ENCODE measurements at regions not wholly inside any gene's neighbourhood (a gene's known extent, or its start where the extent isn't known, plus 50 kb on each side); places are given as distances from the start of the nearest gene placed in this dataset.

- no peaks in the 10 kb centered on the region for H3K4me1 ChIP-seq (ENCODE audit: control insufficient read depth in 1 of 2, insufficient read depth in 2 of 2, low read length in 2 of 2)
- intact Hi-C loops (cut with DNase I) = no loop called here
- WGBS, 2 donors = 69 to 77% methylated on average over 4 of the region's 4 CpGs
These were observed 177.7 kb upstream of the GPR26 start for GRCh38 chr10:123488436-123488835.

GRCh38 chr10:123491364-123491763 is 174.8 kb upstream of the GPR26 start:
- no peak for DNase-seq
- Histone ChIP-seq H3K4me1 (ENCODE audit: control insufficient read depth in 1 of 2, insufficient read depth in 2 of 2, low read length in 2 of 2) (no peaks in the 10 kb centered on the region), H3K9me3 (ENCODE audit: control insufficient read depth, low read length) (no peaks in the 10 kb centered on the region), H3K4me3 (ENCODE audit: low read length in 2 of 2) (no peak overlapping the region), H3K36me3 (ENCODE audit: control insufficient read depth in 1 of 2, insufficient read depth in 2 of 2, low read length in 1 of 2) (no peaks in the 10 kb centered on the region), H3K27ac (ENCODE audit: low read depth in 1 of 2, low read length in 2 of 2) (no peak overlapping the region), H3K27me3 (ENCODE audit: control insufficient read depth in 1 of 2, insufficient read depth in 2 of 2, low read length in 1 of 2) (no peaks in the 10 kb centered on the region)
- ATAC-seq (ENCODE audit: low FRiP score) = no peak
- intact Hi-C loops (cut with DNase I) = no loop called here
- 70 to 74% methylated on average over 6 of the region's 6 CpGs for WGBS, 2 donors

More at GRCh38 chr10:123488436-123488835, 177.7 kb upstream of the GPR26 start:
- H3K27me3 ChIP-seq (ENCODE audit: control insufficient read depth in 1 of 2, insufficient read depth in 2 of 2, low read length in 1 of 2) = no peaks in the 10 kb centered on the region
- no peak overlapping the region for H3K27ac ChIP-seq (ENCODE audit: low read depth in 1 of 2, low read length in 2 of 2)
- H3K9me3 ChIP-seq (ENCODE audit: control insufficient read depth, low read length) = no peaks in the 10 kb centered on the region
- ATAC-seq (ENCODE audit: low FRiP score) (no peak), DNase-seq (no peak)
- H3K36me3 ChIP-seq (ENCODE audit: control insufficient read depth in 1 of 2, insufficient read depth in 2 of 2, low read length in 1 of 2) = no peaks in the 10 kb centered on the region
- H3K4me3 ChIP-seq (ENCODE audit: low read length in 2 of 2) = no peak overlapping the region

GRCh38 chr10:123492016-123492415 is 174.1 kb upstream of the GPR26 start:
- DNase-seq (no peak), ATAC-seq (ENCODE audit: low FRiP score) (no peak)
- Histone ChIP-seq H3K27me3 (ENCODE audit: control insufficient read depth in 1 of 2, insufficient read depth in 2 of 2, low read length in 1 of 2) (no peaks in the 10 kb centered on the region), H3K27ac (ENCODE audit: low read depth in 1 of 2, low read length in 2 of 2) (no peak overlapping the region), H3K4me3 (ENCODE audit: low read length in 2 of 2) (no peak overlapping the region), H3K36me3 (ENCODE audit: control insufficient read depth in 1 of 2, insufficient read depth in 2 of 2, low read length in 1 of 2) (no peaks in the 10 kb centered on the region), H3K9me3 (ENCODE audit: control insufficient read depth, low read length) (no peaks in the 10 kb centered on the region), H3K4me1 (ENCODE audit: control insufficient read depth in 1 of 2, insufficient read depth in 2 of 2, low read length in 2 of 2) (no peaks in the 10 kb centered on the region)
- intact Hi-C loops (cut with DNase I) = no loop called here
- WGBS, 2 donors = 25 to 32% methylated on average over 14 of the region's 14 CpGs

GRCh38 chr10:123494301-123494808 is 171.8 kb upstream of the GPR26 start:
- intact Hi-C loops (cut with DNase I) = no loop called here
- Histone ChIP-seq H3K4me1 (ENCODE audit: control insufficient read depth in 1 of 2, insufficient read depth in 2 of 2, low read length in 2 of 2) (no peaks in the 10 kb centered on the region), H3K4me3 (ENCODE audit: low read length in 2 of 2) (no peak overlapping the region), H3K27me3 (ENCODE audit: control insufficient read depth in 1 of 2, insufficient read depth in 2 of 2, low read length in 1 of 2) (no peaks in the 10 kb centered on the region), H3K27ac (ENCODE audit: low read depth in 1 of 2, low read length in 2 of 2) (no peak overlapping the region), H3K36me3 (ENCODE audit: control insufficient read depth in 1 of 2, insufficient read depth in 2 of 2, low read length in 1 of 2) (no peaks in the 10 kb centered on the region), H3K9me3 (ENCODE audit: control insufficient read depth, low read length) (no peaks in the 10 kb centered on the region)
- ATAC-seq (ENCODE audit: low FRiP score) (peak; percentile 35), DNase-seq (no peak)
- WGBS, 2 donors = 94 to 95% methylated on average over 5 of the region's 5 CpGs

GRCh38 chr10:123496375-123496774 is 169.8 kb upstream of the GPR26 start:
- no peak for DNase-seq
- intact Hi-C loops (cut with DNase I) = no loop called here
- 6 to 11% methylated on average over 6 of the region's 6 CpGs for WGBS, 2 donors
- H3K4me1 ChIP-seq (ENCODE audit: control insufficient read depth in 1 of 2, insufficient read depth in 2 of 2, low read length in 2 of 2) = no peaks in the 10 kb centered on the region
- no peak for ATAC-seq (ENCODE audit: low FRiP score)
- H3K27me3 ChIP-seq (ENCODE audit: control insufficient read depth in 1 of 2, insufficient read depth in 2 of 2, low read length in 1 of 2) = no peaks in the 10 kb centered on the region
- H3K27ac ChIP-seq (ENCODE audit: low read depth in 1 of 2, low read length in 2 of 2) = no peak overlapping the region
- H3K36me3 ChIP-seq (ENCODE audit: control insufficient read depth in 1 of 2, insufficient read depth in 2 of 2, low read length in 1 of 2) = no peaks in the 10 kb centered on the region
- no peaks in the 10 kb centered on the region for H3K9me3 ChIP-seq (ENCODE audit: control insufficient read depth, low read length)
- no peak overlapping the region for H3K4me3 ChIP-seq (ENCODE audit: low read length in 2 of 2)

- H3K27ac ChIP-seq (ENCODE audit: low read depth in 1 of 2, low read length in 2 of 2) = no peak overlapping the region
- intact Hi-C loops (cut with DNase I) = no loop called here
- H3K36me3 ChIP-seq (ENCODE audit: control insufficient read depth in 1 of 2, insufficient read depth in 2 of 2, low read length in 1 of 2) = no peaks in the 10 kb centered on the region
- no peak for ATAC-seq (ENCODE audit: low FRiP score)
- H3K4me3 ChIP-seq (ENCODE audit: low read length in 2 of 2) = no peak overlapping the region
- H3K9me3 ChIP-seq (ENCODE audit: control insufficient read depth, low read length) = no peaks in the 10 kb centered on the region
- no peaks in the 10 kb centered on the region for H3K27me3 ChIP-seq (ENCODE audit: control insufficient read depth in 1 of 2, insufficient read depth in 2 of 2, low read length in 1 of 2)
- H3K4me1 ChIP-seq (ENCODE audit: control insufficient read depth in 1 of 2, insufficient read depth in 2 of 2, low read length in 2 of 2) = no peaks in the 10 kb centered on the region
- 44 to 47% methylated on average over 10 of the region's 10 CpGs for WGBS, 2 donors
- DNase-seq = no peak
These were observed 169.0 kb upstream of the GPR26 start for GRCh38 chr10:123496996-123497660.

- no peaks in the 10 kb centered on the region for H3K27me3 ChIP-seq (ENCODE audit: control insufficient read depth in 1 of 2, insufficient read depth in 2 of 2, low read length in 1 of 2)
- H3K27ac ChIP-seq (ENCODE audit: low read depth in 1 of 2, low read length in 2 of 2) = no peak overlapping the region
- H3K4me1 ChIP-seq (ENCODE audit: control insufficient read depth in 1 of 2, insufficient read depth in 2 of 2, low read length in 2 of 2) = no peaks in the 10 kb centered on the region
- no peaks in the 10 kb centered on the region for H3K36me3 ChIP-seq (ENCODE audit: control insufficient read depth in 1 of 2, insufficient read depth in 2 of 2, low read length in 1 of 2)
- no peak overlapping the region for H3K4me3 ChIP-seq (ENCODE audit: low read length in 2 of 2)
- no peaks in the 10 kb centered on the region for H3K9me3 ChIP-seq (ENCODE audit: control insufficient read depth, low read length)
- DNase-seq (no peak), ATAC-seq (ENCODE audit: low FRiP score) (no peak)
- intact Hi-C loops (cut with DNase I) = no loop called here
- WGBS, 2 donors = 61 to 71% methylated on average over 7 of the region's 7 CpGs
These were observed 166.0 kb upstream of the GPR26 start for GRCh38 chr10:123500110-123500509.

GRCh38 chr10:123501148-123501547 is 165.0 kb upstream of the GPR26 start:
- no peak for DNase-seq
- ATAC-seq (ENCODE audit: low FRiP score) = no peak
- Histone ChIP-seq H3K4me1 (ENCODE audit: control insufficient read depth in 1 of 2, insufficient read depth in 2 of 2, low read length in 2 of 2) (no peaks in the 10 kb centered on the region), H3K27me3 (ENCODE audit: control insufficient read depth in 1 of 2, insufficient read depth in 2 of 2, low read length in 1 of 2) (no peaks in the 10 kb centered on the region), H3K9me3 (ENCODE audit: control insufficient read depth, low read length) (no peaks in the 10 kb centered on the region), H3K4me3 (ENCODE audit: low read length in 2 of 2) (no peak overlapping the region), H3K36me3 (ENCODE audit: control insufficient read depth in 1 of 2, insufficient read depth in 2 of 2, low read length in 1 of 2) (no peaks in the 10 kb centered on the region), H3K27ac (ENCODE audit: low read depth in 1 of 2, low read length in 2 of 2) (no peak overlapping the region)
- intact Hi-C loops (cut with DNase I) = no loop called here
- 83 to 89% methylated on average over 3 of the region's 3 CpGs for WGBS, 2 donors

GRCh38 chr10:123502983-123503382 is 163.2 kb upstream of the GPR26 start:
- Histone ChIP-seq H3K4me3 (ENCODE audit: low read length in 2 of 2) (no peak overlapping the region), H3K36me3 (ENCODE audit: control insufficient read depth in 1 of 2, insufficient read depth in 2 of 2, low read length in 1 of 2) (no peaks in the 10 kb centered on the region), H3K4me1 (ENCODE audit: control insufficient read depth in 1 of 2, insufficient read depth in 2 of 2, low read length in 2 of 2) (no peaks in the 10 kb centered on the region), H3K27ac (ENCODE audit: low read depth in 1 of 2, low read length in 2 of 2) (no peak overlapping the region), H3K9me3 (ENCODE audit: control insufficient read depth, low read length) (no peaks in the 10 kb centered on the region), H3K27me3 (ENCODE audit: control insufficient read depth in 1 of 2, insufficient read depth in 2 of 2, low read length in 1 of 2) (no peaks in the 10 kb centered on the region)
- intact Hi-C loops (cut with DNase I) = no loop called here
- WGBS, 2 donors = 39 to 61% methylated on average over 1 of the region's 1 CpG
- ATAC-seq (ENCODE audit: low FRiP score) (no peak), DNase-seq (no peak)
